ENCODE measurements at regions not wholly inside any gene's neighbourhood (a gene's known extent, or its start where the extent isn't known, plus 50 kb on each side); places are given as distances from the start of the nearest gene placed in this dataset.

DNA sequence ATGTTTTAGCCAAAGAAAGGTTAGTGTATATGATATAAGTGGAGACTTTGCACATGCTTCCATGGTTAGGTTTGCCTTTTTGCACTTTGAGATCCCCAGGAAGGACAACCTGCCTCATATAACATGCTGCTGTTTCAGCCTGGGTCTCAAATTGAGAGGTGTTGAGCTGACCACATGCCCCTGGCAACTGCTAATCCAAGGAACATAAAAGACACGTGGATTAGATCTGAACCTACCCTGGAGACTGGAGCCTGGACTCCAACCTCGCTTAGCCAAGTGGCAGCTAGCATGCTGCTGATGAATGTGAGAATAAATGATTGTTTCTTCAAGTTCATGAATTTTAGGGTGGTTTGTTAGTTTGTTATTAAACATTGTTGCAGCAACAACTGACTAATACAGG is 301.8 kb upstream of the TBC1D5 start:
- no peak for DNase-seq (ENCODE audit: low spot score)

DNA sequence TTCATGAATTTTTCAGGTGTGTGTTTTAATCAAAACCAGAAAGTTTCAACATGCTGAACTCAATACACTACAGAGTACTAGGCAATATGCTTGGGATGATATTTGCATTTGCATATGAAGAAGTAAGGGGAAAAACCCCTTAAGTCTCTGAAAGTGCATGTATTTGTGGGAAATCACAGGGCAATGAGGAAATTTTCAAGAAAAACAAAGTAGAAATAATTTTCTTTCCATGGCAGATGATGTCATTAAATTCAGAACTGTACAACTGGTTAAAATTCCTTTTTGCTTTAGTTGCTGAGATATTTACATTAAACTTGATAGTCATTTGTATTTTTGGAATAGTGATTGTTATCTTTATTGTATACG is 294.0 kb upstream of the TBC1D5 start:
- DNase-seq (ENCODE audit: low spot score) = no peak

- no peak for DNase-seq (ENCODE audit: low spot score)
Observed at GRCh38 chr3:18035641-18036449, 293.4 kb upstream of the TBC1D5 start.

- no peak for DNase-seq (ENCODE audit: low spot score)
Observed at GRCh38 chr3:18033581-18034108, 291.2 kb upstream of the TBC1D5 start.

- DNase-seq (ENCODE audit: low spot score) = no peak
Observed at GRCh38 chr3:18030371-18030870, 288.0 kb upstream of the TBC1D5 start.

DNA sequence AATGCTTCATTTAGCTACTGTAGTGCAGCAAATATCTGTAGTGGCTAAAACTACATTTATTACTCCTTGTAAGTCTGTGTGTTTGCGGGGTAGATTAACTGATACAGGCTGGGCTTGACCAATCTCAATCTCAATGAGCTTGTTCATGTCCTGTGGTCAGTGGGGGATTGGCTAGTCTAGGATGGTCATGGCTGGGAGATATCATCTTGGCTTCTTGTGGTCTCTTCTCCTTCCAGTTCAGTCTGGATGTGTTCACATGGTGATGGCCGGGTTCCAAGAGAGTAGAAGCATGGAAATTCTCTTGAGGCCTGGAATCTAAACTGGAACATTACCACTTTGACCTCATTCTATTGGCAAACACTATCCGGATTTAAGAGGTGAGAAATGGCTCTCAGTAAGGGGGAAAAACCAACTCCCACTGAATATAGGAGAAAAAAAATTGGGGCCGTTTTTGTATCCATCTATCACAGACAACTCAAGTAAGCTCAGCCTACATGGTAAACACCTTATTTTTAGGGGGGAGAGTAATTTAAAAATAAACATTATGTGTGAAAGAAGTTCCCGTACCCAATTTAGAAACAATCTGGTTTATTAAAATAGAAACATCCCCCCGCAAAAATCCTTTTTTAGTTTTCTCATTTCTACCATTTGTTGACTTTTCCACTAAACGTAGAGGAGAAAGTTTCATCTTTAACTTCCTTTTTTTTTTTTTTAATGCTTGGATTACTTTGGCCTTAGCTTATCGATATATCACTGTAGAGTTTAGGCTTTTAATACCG is 284.9 kb upstream of the TBC1D5 start:
- DNase-seq (ENCODE audit: low spot score) = no peak

DNA sequence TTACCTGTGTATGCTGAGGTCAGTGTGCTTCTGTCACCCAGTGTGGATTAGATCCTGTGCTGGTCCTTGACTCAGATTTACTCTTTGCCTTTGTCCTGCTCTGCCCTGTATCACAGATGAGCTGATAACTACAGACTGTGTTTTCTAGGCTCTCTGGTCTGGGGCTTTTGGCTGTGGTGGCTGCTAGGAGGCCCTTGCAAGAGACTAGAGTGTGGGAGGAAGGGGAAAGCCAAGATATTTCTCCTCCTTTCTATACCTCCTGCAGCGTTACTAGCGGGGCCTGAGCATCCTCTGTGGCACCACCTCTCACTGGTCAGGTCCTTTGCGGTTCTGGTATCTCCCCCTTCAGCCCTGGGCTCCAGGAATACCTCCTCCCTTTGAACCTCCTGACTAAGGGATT is 282.3 kb upstream of the TBC1D5 start:
- DNase-seq (ENCODE audit: low spot score) = no peak

- DNase-seq (ENCODE audit: low spot score) = no peak
Observed at GRCh38 chr3:18019161-18019495, 276.7 kb upstream of the TBC1D5 start.

DNA sequence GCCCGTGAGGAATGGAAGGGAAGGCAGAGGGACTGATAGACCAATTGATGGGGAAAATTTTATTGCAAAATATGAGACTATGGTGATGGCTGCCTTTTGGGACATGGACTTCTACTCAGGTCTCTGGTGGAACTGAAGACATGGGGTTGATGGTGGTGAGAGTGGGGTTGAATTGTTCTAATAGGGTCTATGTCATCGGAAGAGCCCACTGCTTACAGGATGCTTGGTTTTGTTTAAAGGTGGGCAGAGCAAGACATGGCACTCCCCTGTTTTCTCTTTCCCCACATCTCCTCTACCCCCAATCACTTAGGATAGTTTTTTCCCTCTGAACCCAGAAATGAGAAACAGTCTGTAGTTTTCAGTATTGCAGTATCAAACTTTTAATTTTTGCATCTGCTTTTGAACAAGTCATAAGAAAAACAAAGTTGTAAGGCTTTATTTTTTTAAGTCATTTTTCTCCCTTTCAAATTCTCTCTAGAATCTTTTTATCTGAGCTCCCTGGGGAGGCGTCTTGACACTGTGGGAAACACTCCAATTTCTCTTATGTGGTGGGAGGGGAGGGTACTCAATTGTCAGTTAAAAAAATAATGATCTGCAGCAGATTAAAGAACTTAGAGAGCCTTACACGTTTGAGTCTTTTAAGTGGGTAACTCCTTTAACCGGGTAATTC is 276.2 kb upstream of the TBC1D5 start:
- peak; percentile 3 for DNase-seq (ENCODE audit: low spot score)

- DNase-seq (ENCODE audit: low spot score) = no peak
Observed at GRCh38 chr3:18016366-18016765, 273.9 kb upstream of the TBC1D5 start.

DNA sequence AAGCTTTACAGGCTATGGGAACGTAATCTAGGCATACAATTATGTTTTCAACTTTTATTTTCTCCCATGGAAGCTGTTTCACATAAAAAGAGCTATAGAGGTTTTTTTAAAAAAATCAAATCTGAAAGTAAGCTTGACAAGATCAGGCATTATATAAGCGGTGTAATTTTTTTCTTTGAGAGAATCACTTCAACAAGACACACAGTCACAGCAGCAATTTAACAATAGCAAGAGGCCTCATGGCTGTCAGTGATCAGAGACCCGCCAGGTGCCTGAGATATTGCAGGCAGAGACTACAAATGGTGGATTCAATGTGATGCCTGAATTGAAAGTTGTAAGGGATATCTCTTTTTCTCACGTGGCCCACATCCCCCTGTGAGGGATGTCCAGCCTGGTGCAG is 270.5 kb upstream of the TBC1D5 start:
- no peak for DNase-seq (ENCODE audit: low spot score)

- DNase-seq (ENCODE audit: low spot score) = no peak
Observed at GRCh38 chr3:18012436-18012835, 270.0 kb upstream of the TBC1D5 start.

GRCh38 chr3:18011387-18011786 is 269.0 kb upstream of the TBC1D5 start:
- DNase-seq (ENCODE audit: low spot score) = no peak

- DNase-seq (ENCODE audit: low spot score) = no peak
Observed at GRCh38 chr3:18010001-18010400, 267.6 kb upstream of the TBC1D5 start.

GRCh38 chr3:18008706-18009368 is 266.4 kb upstream of the TBC1D5 start:
- no peak for DNase-seq (ENCODE audit: low spot score)

DNA sequence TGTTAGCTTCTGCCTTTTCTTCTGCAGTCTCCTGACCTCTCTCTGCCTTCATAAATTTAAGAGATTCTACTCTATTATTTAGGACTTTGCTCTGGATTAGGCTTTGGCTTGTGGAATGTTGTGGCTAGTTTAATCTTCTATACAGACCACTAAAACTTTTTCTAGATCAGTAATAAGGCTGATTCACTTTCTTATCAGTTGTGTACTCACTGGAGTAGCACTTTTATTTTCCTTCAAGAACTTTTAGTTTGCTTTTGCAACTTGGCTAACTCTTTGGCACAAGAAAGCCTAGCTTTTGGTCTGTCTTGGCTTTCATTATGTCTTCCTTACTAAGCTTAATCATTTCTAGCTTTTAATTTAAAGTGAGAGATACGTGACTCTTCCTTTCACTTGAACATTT is 265.5 kb upstream of the TBC1D5 start:
- DNase-seq (ENCODE audit: low spot score) = no peak

- no peak for DNase-seq (ENCODE audit: low spot score)
Observed at GRCh38 chr3:17995769-17996168, 253.3 kb upstream of the TBC1D5 start.

GRCh38 chr3:17994167-17994566 is 251.7 kb upstream of the TBC1D5 start:
- peak; percentile 21 for DNase-seq (ENCODE audit: low spot score)

DNA sequence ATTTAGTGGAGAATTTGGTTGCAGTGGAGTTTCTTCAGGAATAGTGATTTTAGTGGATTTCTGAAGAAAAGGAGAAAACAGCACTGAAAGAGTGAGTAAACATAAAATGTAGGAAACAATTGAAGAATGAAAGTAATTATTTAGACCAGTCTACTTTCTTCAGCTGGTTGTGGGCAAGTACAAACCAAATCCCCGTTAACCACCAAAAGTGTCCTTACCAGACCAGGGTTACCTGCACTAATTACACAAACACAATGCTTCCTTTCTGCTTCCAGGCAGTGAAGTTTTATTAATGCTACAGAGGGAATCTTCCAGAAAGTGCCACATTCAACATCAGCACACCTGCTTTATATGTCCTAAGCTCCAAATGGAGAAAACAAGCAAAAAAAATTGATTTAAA is 248.0 kb upstream of the TBC1D5 start:
- DNase-seq (ENCODE audit: low spot score) = no peak

- no peak for DNase-seq (ENCODE audit: low spot score)
Observed at GRCh38 chr3:17986348-17986816, 244.0 kb upstream of the TBC1D5 start.

GRCh38 chr3:17985658-17986347 is 243.4 kb upstream of the TBC1D5 start:
- no peak for DNase-seq (ENCODE audit: low spot score)
